ENCODE measurements at regions not wholly inside any gene's neighbourhood (a gene's known extent, or its start where the extent isn't known, plus 50 kb on each side); places are given as distances from the start of the nearest gene placed in this dataset.
"Not testable (repeated sequence)": the region's sequence is repeated elsewhere in the genome, so short reads cannot be mapped to it uniquely, and the experiment has no call there.

DNA sequence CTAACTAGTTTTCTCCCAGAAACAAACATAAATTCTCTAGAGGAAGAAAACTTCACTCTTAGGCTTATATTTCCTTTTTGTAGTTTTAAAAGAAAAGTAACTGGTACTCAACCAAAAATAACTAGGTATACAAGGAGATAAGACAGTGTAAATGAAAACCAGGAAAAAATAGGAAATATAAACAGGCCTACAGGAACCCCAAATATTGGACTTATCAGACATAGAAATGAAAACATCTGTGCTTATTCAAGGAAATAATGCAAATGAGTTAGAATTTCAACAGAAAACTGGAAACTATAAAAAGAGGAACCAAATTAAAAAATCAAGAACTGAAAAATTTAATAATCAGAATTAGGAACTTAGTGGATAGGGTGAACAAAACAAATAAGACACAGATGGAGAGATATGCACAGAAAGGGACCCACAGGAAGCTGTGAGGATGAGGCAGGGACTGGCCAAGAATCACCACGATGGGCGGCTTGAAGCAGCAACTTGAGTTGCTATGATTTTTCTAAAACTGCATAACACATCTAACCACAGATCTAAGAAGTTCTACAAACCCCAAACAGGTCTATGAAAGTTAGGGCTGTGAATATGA is 67.5 kb upstream of the ACTRT2 start:
- H3K9me3 ChIP-seq: peaks cover 25% of the 10 kb centered on the region
- DNase-seq (peak; percentile 10), ATAC-seq (no peak)
- TF ChIP-seq, protein P1, sequence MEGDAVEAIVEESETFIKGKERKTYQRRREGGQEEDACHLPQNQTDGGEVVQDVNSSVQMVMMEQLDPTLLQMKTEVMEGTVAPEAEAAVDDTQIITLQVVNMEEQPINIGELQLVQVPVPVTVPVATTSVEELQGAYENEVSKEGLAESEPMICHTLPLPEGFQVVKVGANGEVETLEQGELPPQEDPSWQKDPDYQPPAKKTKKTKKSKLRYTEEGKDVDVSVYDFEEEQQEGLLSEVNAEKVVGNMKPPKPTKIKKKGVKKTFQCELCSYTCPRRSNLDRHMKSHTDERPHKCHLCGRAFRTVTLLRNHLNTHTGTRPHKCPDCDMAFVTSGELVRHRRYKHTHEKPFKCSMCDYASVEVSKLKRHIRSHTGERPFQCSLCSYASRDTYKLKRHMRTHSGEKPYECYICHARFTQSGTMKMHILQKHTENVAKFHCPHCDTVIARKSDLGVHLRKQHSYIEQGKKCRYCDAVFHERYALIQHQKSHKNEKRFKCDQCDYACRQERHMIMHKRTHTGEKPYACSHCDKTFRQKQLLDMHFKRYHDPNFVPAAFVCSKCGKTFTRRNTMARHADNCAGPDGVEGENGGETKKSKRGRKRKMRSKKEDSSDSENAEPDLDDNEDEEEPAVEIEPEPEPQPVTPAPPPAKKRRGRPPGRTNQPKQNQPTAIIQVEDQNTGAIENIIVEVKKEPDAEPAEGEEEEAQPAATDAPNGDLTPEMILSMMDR (IDR thresholded peaks at IDR 0.05): no peak
- intact Hi-C loops (cut with DNase I): no loop called here
- H3K4me1 ChIP-seq: no peaks in the 10 kb centered on the region
- no peaks in the 10 kb centered on the region for H3K36me3 ChIP-seq
- no peak overlapping the region for H3K27ac ChIP-seq
- no peak overlapping the region for H3K4me3 ChIP-seq
- peaks cover 25% of the 10 kb centered on the region for H3K27me3 ChIP-seq (ENCODE audit: low read depth)

DNA sequence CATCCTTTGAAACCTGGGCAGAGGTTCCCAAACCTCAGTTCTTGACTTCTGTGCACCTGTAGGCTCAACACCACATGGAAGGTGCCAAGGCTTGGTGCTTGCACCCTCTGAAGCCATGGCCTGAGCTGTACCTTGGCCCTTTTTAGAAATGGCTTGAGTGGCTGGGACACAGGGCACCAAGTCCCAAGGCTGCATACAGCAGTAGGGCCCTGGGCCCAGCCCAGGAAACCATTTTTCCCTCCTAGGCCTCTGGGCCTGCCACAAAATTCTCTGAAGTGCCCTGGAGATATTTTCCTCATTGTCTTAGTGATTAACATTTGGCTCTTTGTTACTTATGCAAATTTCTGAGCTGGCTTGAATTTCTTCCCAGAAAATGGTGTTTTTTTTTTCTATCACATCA is 65.6 kb upstream of the ACTRT2 start:
- Histone ChIP-seq H3K9me3 (peaks cover 26% of the 10 kb centered on the region), H3K36me3 (no peaks in the 10 kb centered on the region), H3K27me3 (ENCODE audit: low read depth) (peaks cover 15% of the 10 kb centered on the region), H3K27ac (no peak overlapping the region), H3K4me1 (no peaks in the 10 kb centered on the region), H3K4me3 (no peak overlapping the region)
- DNase-seq: peak; percentile 10
- no peak for ATAC-seq
- TF ChIP-seq, protein P1 (IDR thresholded peaks at IDR 0.05): no peak
- intact Hi-C loops (cut with DNase I): no loop called here

DNA sequence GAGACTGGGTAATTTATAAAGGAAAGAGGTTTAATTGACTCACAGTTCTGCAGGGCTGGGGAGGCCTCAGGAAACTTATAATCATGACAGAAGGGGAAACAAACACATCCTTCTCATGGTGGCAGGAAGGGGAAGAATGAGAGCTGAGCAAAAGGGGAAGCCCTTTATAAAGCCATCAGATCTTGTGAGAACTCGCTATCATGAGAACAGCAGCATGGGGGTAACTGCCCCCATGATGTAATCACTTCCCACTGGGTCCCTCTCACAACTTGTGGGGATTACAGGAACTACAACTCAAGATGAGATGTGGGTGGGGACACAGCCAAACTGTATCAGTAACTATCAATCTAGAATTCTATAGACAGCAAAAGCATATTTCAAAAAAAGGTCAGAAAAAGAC is 64.7 kb upstream of the ACTRT2 start:
- Histone ChIP-seq H3K4me1 (no peaks in the 10 kb centered on the region), H3K27ac (no peak overlapping the region), H3K4me3 (no peak overlapping the region), H3K9me3 (peaks cover 26% of the 10 kb centered on the region), H3K27me3 (ENCODE audit: low read depth) (peaks cover 5% of the 10 kb centered on the region), H3K36me3 (no peaks in the 10 kb centered on the region)
- ATAC-seq (no peak), DNase-seq (no peak)
- TF ChIP-seq, protein P1 (IDR thresholded peaks at IDR 0.05): no peak
- intact Hi-C loops (cut with DNase I): no loop called here

DNA sequence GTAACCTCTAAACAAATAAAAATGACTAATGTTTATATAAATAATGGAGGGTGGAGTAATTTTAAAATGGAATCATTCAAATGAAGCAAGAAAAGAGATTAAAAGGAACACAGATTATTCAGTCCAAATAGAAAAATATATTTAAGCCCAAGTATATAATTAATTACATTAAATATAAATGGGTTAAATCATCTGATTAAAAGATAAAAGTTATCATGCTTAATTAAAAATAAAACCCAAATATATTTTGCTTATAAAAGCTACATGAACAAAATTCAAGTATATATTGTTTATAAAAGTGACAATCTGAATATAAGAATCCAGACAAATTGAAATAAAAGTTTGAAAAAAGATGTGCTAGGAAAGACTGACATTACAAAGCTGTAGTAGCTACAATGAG is 63.9 kb upstream of the ACTRT2 start:
- H3K4me3 ChIP-seq: no peak overlapping the region
- H3K27ac ChIP-seq: no peak overlapping the region
- intact Hi-C loops (cut with DNase I): no loop called here
- ATAC-seq (no peak), DNase-seq (no peak)
- H3K9me3 ChIP-seq: peaks cover 26% of the 10 kb centered on the region
- TF ChIP-seq, protein P1 (IDR thresholded peaks at IDR 0.05): no peak
- peaks cover 8% of the 10 kb centered on the region for H3K27me3 ChIP-seq (ENCODE audit: low read depth)
- no peaks in the 10 kb centered on the region for H3K4me1 ChIP-seq
- no peaks in the 10 kb centered on the region for H3K36me3 ChIP-seq

DNA sequence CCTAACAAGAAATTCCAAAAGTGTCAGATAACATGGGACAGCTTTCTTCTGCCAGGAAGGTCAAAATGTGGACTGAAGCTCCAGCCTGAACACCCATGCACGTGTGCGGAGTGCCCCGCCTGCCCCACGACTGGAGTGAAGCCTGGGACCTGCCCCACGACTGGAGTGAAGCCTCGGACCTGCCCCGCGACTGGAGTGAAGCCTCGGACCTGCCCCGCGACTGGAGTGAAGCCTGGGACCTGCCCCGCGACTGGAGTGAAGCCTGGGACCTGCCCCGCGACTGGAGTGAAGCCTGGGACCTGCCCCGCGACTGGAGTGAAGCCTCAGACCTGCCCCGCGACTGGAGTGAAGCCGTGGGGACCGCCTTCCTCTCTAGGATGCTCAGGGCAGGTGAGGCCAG is 61.4 kb upstream of the ACTRT2 start:
- Histone ChIP-seq H3K9me3 (peaks cover 17% of the 10 kb centered on the region), H3K27me3 (ENCODE audit: low read depth) (peaks cover 16% of the 10 kb centered on the region)
- H3K27ac ChIP-seq; H3K4me3 ChIP-seq; H3K4me1 ChIP-seq; ATAC-seq; H3K36me3 ChIP-seq; intact Hi-C loops (cut with DNase I): not testable (repeated sequence)
- DNase-seq: peak; percentile 27

DNA sequence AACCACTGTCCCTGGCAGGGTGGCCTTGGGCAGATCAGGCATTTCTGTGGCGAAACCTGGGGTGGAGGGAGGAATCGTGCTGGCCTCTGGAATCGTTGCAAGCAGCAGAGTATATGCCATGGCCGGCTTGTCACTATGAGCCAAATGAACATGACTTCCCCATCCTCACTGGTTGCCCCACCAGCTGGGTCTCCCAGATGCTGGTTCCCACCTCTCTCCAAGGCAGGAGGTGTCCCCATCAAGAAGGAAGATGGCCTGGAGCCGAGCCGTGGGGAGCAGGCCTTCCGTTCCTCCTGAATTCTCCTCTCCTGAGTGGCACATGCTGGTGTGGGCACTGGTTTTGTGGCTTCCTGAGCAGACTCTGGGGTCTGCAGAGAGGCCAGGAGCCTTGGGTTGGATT is 60.2 kb upstream of the ACTRT2 start:
- DNase-seq (peak; percentile 16), ATAC-seq (no peak)
- Histone ChIP-seq H3K27ac (no peak overlapping the region), H3K9me3 (peaks cover 17% of the 10 kb centered on the region), H3K4me1 (no peaks in the 10 kb centered on the region), H3K4me3 (no peak overlapping the region), H3K36me3 (no peaks in the 10 kb centered on the region), H3K27me3 (ENCODE audit: low read depth) (peaks cover 16% of the 10 kb centered on the region)
- TF ChIP-seq, protein P1 (IDR thresholded peaks at IDR 0.05): no peak
- intact Hi-C loops (cut with DNase I): no loop called here
